ENCODE measurements at regions not wholly inside any gene's neighbourhood (a gene's known extent, or its start where the extent isn't known, plus 50 kb on each side); places are given as distances from the start of the nearest gene placed in this dataset.

DNA sequence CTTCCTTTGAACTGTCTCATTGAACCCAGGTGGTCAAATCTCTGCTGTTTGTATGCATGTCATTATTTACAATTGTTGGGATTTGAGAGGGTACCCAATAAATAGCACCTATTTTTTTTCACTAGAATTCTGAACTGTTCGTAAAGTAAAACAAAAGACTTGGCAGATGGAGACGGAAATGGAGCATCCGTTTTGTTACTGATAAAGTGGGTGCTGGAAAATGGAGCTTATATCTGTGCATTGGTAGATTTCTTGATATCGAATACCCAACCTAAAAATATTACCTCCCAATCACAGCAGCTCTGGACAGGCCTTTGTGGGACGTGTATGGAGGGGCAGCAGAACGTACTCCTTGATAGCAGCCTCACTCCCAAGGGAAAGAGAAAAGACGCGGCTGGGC, 224.4 kb downstream of the C12orf75 start:
- TF ChIP-seq, protein P1, sequence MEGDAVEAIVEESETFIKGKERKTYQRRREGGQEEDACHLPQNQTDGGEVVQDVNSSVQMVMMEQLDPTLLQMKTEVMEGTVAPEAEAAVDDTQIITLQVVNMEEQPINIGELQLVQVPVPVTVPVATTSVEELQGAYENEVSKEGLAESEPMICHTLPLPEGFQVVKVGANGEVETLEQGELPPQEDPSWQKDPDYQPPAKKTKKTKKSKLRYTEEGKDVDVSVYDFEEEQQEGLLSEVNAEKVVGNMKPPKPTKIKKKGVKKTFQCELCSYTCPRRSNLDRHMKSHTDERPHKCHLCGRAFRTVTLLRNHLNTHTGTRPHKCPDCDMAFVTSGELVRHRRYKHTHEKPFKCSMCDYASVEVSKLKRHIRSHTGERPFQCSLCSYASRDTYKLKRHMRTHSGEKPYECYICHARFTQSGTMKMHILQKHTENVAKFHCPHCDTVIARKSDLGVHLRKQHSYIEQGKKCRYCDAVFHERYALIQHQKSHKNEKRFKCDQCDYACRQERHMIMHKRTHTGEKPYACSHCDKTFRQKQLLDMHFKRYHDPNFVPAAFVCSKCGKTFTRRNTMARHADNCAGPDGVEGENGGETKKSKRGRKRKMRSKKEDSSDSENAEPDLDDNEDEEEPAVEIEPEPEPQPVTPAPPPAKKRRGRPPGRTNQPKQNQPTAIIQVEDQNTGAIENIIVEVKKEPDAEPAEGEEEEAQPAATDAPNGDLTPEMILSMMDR (IDR thresholded peaks at IDR 0.05; ENCODE audit: insufficient read depth, low read length, poor library complexity, severe bottlenecking) = no peak
- no peak for TF ChIP-seq EZH2phosphoT487 (conservative IDR thresholded peaks at IDR 0.05; ENCODE audit: low read length)
